Endothelial cell of umbilical vein (primary cell): ENCODE measurements at regions not wholly inside any gene's neighbourhood (a gene's known extent, or its start where the extent isn't known, plus 50 kb on each side); places are given as distances from the start of the nearest gene placed in this dataset.

ENCODE experiments used
- BruUV-seq: library from RNA; stranded (reverse); fragments of 400-500 nt; replicated peaks from 2 replicates; lab custom pipeline; 2021; lab: Mats Ljungman, UMichigan
- CTCF ChIA-PET: fragments of 300-600, 350-600 bp; sonication (Branson Sonifier 250); formaldehyde crosslinking; loops from one replicate; lab custom pipeline; 2021; ENCODE audit warnings: antibody characterized with exemption, inconsistent platforms; lab: Charles Lee
- POLR2A ChIA-PET: fragments of 300-600, 350-600 bp; sonication (Branson Sonifier 250); formaldehyde crosslinking; loops from one replicate; lab custom pipeline; 2021; ENCODE audit warnings: antibody characterized with exemption, inconsistent platforms; lab: Charles Lee
- DNase-seq: peaks from one replicate; pipeline ENCODE4 v3.0.0-alpha.2; 2011; ENCODE audit warnings: low read depth, low spot score
- FAIRE-seq: peaks from 2 replicates; lab custom pipeline; 2011; peaks lifted over from hg19 to GRCh38; lab: Jason Lieb, UNC
- H2AFZ ChIP-seq: 2 replicates; pipeline ENCODE4 v1.6.0; 2012; ENCODE audit warnings: low read depth, low read length, control low read depth, inconsistent platforms
- H3K27ac ChIP-seq: 2 replicates; pipeline ENCODE4 v1.5.1; 2011; ENCODE audit warnings: low read depth, mild to moderate bottlenecking, control low read depth, low read length, moderate library complexity; ENCODE audit not compliant: insufficient read depth
- H3K27me3 ChIP-seq, 2 experiments: 2 replicates each; pipeline versions ENCODE4 v1.6.0 to v1.6.1; 2011; ENCODE audit warnings: low read length in 2 of 2, mixed read lengths in 1 of 2; ENCODE audit not compliant: control insufficient read depth in 2 of 2, insufficient read depth in 2 of 2
- H3K36me3 ChIP-seq, 2 experiments: 2 replicates in 1 of 2; 3 replicates in 1 of 2; pipeline ENCODE4 v1.5.1; 2011; ENCODE audit warnings: low read length in 2 of 2, mild to moderate bottlenecking in 1 of 2, moderate library complexity in 1 of 2; ENCODE audit not compliant: control insufficient read depth in 2 of 2, insufficient read depth in 2 of 2; ENCODE audit errors: extremely low read depth in 1 of 2
- H3K4me1 ChIP-seq: 3 replicates; pipeline ENCODE4 v1.5.1; 2011; ENCODE audit warnings: mild to moderate bottlenecking, low read length; ENCODE audit not compliant: control insufficient read depth, insufficient read depth; ENCODE audit errors: extremely low read depth
- H3K4me2 ChIP-seq: 2 replicates; pipeline ENCODE4 v1.6.1; 2011; ENCODE audit warnings: low read length, control low read depth, mixed read lengths; ENCODE audit not compliant: insufficient read depth
- H3K4me3 ChIP-seq, 3 experiments: fragments of 200-600 bp in 1 of 3; sonication (generic), shearing (Covaris generic) in 1 of 3; replicated peaks in 1 of 3; 2 replicates each; pipeline ENCODE4 v1.5.1; 2011 to 2016; ENCODE audit warnings: control low read depth in 3 of 3, low read length in 3 of 3, mild to moderate bottlenecking in 2 of 3, inconsistent platforms in 1 of 3, low read depth in 1 of 3, moderate library complexity in 1 of 3; ENCODE audit not compliant: insufficient read depth in 1 of 3
- H3K79me2 ChIP-seq: 2 replicates; pipeline ENCODE4 v1.6.0; 2012; ENCODE audit warnings: low read length, inconsistent platforms; ENCODE audit not compliant: control insufficient read depth, insufficient read depth
- H3K9ac ChIP-seq: replicated peaks from 2 replicates; pipeline ENCODE3; 2011; ENCODE audit warnings: low read length, control low read depth; ENCODE audit not compliant: insufficient read depth; ENCODE audit errors: extremely low read depth
- H3K9me1 ChIP-seq: replicated peaks from 3 replicates; pipeline ENCODE4 v1.6.0; 2011; ENCODE audit warnings: mild to moderate bottlenecking, low read length; ENCODE audit not compliant: control insufficient read depth, insufficient read depth; ENCODE audit errors: extremely low read depth
- H3K9me3 ChIP-seq: replicated peaks from 2 replicates; pipeline ENCODE4 v1.5.1; 2012; ENCODE audit warnings: low read length, inconsistent platforms; ENCODE audit not compliant: control insufficient read depth, insufficient read depth
- H4K20me1 ChIP-seq: replicated peaks from 2 replicates; pipeline ENCODE3; 2011; ENCODE audit warnings: mild to moderate bottlenecking, low read length; ENCODE audit not compliant: control insufficient read depth, insufficient read depth; ENCODE audit errors: extremely low read depth
- EZH2 ChIP-seq: IDR thresholded peaks from 2 replicates; pipeline ENCODE4 v1.6.1; 2012; ENCODE audit warnings: borderline replicate concordance, low read depth, mild to moderate bottlenecking, moderate library complexity, low read length, inconsistent platforms; ENCODE audit not compliant: severe bottlenecking
- FOS ChIP-seq: IDR thresholded peaks from 2 replicates; pipeline ENCODE4 v1.6.1; 2011; ENCODE audit warnings: mild to moderate bottlenecking, low read length, moderate library complexity, borderline replicate concordance; ENCODE audit not compliant: insufficient read depth
- GATA2 ChIP-seq: IDR thresholded peaks from 2 replicates; pipeline ENCODE4 v1.7.0; 2011; ENCODE audit warnings: low read depth, mild to moderate bottlenecking, moderate library complexity, mixed read lengths, low read length; ENCODE audit not compliant: insufficient read length, insufficient read depth
- JUN ChIP-seq: IDR thresholded peaks from 2 replicates; pipeline ENCODE4 v1.6.1; 2011; ENCODE audit warnings: borderline replicate concordance, low read depth; ENCODE audit not compliant: insufficient read length, insufficient read depth
- MYC ChIP-seq: IDR thresholded peaks from one replicate; pipeline ENCODE4 v1.6.1; 2011; ENCODE audit warnings: mild to moderate bottlenecking, low read depth, low read length
- POLR2A ChIP-seq: IDR thresholded peaks from 2 replicates; pipeline ENCODE4 v1.6.1; 2012; ENCODE audit warnings: low read depth, mild to moderate bottlenecking, control low read depth, low read length
- POLR2AphosphoS5 ChIP-seq: IDR thresholded peaks from 2 replicates; pipeline ENCODE4 v1.6.1; 2012; ENCODE audit warnings: low read depth, mild to moderate bottlenecking, control low read depth, low read length, moderate library complexity; ENCODE audit not compliant: insufficient read depth
- dilution Hi-C: fragments of 300-500 bp; cut with MboI; formaldehyde crosslinking; loops from one replicate; pipeline ENCODE4 v1.15.0; 2019; ENCODE audit warnings: low sequenced_read_pairs; ENCODE audit not compliant: extremely low pct_ligation_motif_present
- intact Hi-C: fragments of 100-400 bp; cut with micrococcal nuclease; formaldehyde crosslinking; loops from one replicate; pipeline ENCODE4 v1.10.0; 2022
- TF ChIP-seq, protein P1 (sequence below): IDR thresholded peaks from 2 replicates; pipeline ENCODE4 v1.6.1; 2011; ENCODE audit not compliant: insufficient read depth, insufficient read length
- TF ChIP-seq, protein P2 (sequence below), 2 donors: IDR thresholded peaks; 1 replicate in 1 of 2; 2 replicates in 1 of 2; pipeline ENCODE4 v1.5.1; 2011; ENCODE audit warnings: low read length in 2 of 2, mild to moderate bottlenecking in 2 of 2, moderate library complexity in 2 of 2, control low read depth in 1 of 2, inconsistent platforms in 1 of 2, low read depth in 1 of 2; ENCODE audit not compliant: insufficient read depth in 1 of 2; ENCODE audit errors: extremely low read depth in 1 of 2

DNA sequence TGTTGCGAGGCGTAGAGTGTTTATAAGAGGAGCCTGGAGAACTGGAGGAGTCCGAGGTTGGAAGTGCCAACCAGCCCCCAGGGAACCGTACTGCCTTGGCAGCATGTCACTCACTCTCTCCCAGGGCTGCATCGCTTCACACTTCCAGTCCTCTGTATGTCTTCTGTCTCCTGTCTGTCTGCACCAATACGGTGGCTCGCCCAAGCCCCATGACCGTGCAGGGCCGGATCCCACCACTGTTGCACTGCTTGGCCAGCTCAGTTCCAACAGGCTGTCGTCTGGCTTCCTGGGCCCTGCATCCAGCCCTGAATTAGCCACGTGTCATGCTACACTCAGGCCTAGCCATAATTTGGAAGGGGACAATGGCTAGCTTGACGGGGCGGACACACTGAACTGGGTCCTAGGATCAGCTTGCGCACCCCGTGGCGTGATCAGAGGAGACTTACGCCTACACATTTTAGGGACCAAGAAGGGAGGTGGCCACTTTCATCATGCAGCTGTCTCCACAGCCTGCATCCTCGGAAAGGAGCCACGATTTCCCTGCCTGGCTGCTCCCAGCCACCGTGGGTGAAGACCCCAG lies 147.1 kb downstream of the URI1 start:
- Histone ChIP-seq H3K4me1 (no peaks in the 10 kb centered on the region), H3K4me2 (no peak overlapping the region), H4K20me1 (no peaks in the 10 kb centered on the region), H3K79me2 (no peaks in the 10 kb centered on the region), H2AFZ (no peak overlapping the region), H3K9ac (no peak overlapping the region), H3K27me3 (no peaks in the 10 kb centered on the region), H3K9me1 (no peaks in the 10 kb centered on the region), H3K4me3 (no peak overlapping the region), H3K9me3 (peaks cover 2% of the 10 kb centered on the region), H3K36me3 (no peaks in the 10 kb centered on the region), H3K27ac (no peak overlapping the region)
- no peak for DNase-seq
- intact Hi-C loops = no loop called here
- TF ChIP-seq, protein P1, sequence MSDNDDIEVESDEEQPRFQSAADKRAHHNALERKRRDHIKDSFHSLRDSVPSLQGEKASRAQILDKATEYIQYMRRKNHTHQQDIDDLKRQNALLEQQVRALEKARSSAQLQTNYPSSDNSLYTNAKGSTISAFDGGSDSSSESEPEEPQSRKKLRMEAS = no peak
- TF ChIP-seq MYC (no peak), FOS (no peak), EZH2 (no peak), GATA2 (no peak), POLR2AphosphoS5 (no peak), POLR2A (no peak), JUN (no peak)
- TF ChIP-seq, protein P2, sequence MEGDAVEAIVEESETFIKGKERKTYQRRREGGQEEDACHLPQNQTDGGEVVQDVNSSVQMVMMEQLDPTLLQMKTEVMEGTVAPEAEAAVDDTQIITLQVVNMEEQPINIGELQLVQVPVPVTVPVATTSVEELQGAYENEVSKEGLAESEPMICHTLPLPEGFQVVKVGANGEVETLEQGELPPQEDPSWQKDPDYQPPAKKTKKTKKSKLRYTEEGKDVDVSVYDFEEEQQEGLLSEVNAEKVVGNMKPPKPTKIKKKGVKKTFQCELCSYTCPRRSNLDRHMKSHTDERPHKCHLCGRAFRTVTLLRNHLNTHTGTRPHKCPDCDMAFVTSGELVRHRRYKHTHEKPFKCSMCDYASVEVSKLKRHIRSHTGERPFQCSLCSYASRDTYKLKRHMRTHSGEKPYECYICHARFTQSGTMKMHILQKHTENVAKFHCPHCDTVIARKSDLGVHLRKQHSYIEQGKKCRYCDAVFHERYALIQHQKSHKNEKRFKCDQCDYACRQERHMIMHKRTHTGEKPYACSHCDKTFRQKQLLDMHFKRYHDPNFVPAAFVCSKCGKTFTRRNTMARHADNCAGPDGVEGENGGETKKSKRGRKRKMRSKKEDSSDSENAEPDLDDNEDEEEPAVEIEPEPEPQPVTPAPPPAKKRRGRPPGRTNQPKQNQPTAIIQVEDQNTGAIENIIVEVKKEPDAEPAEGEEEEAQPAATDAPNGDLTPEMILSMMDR (IDR thresholded peaks at IDR 0.05; ENCODE audit: extremely low read depth in 1 of 2, insufficient read depth in 1 of 2, low read depth in 1 of 2, low read length in 2 of 2) = no peak
- FAIRE-seq = no peak
- dilution Hi-C loops = no loop called here
- ChIA-PET POLR2A (no interaction called here), CTCF (no interaction called here)
- no TSS peak for BruUV-seq
